Heart left ventricle (tissue), 16 donors: ENCODE measurements at regions not wholly inside any gene's neighbourhood (a gene's known extent, or its start where the extent isn't known, plus 50 kb on each side); places are given as distances from the start of the nearest gene placed in this dataset.

Experiments used
- ATAC-seq, 4 donors: fragments of 200-7000 bp; cut with Tn5 transposase; one replicate each; pipeline ENCODE4 v1.9.1; 2020 to 2022; ENCODE audit warnings: moderate library complexity in 4 of 4, mild to moderate bottlenecking in 3 of 4, moderate number of reproducible peaks in 1 of 4
- DNase-seq, 5 donors: peaks; one replicate each; pipeline ENCODE4 v3.0.0-alpha.2; 2020
- H3K27ac ChIP-seq, 12 donors: fragments of 200-600 bp; sonication (generic) in 4 of 12; one replicate each; pipeline versions ENCODE4 v1.5.0 to v1.8.0; 2016 to 2022; ENCODE audit warnings: mild to moderate bottlenecking in 2 of 12
- H3K27me3 ChIP-seq, 9 donors: fragments of 200-600 bp; sonication (generic) in 2 of 9; one replicate each; pipeline versions ENCODE4 v1.5.1 to v1.8.0; 2016 to 2022; ENCODE audit warnings: mild to moderate bottlenecking in 3 of 9
- H3K36me3 ChIP-seq, 9 donors: fragments of 200-600 bp; sonication (generic) in 2 of 9; one replicate each; pipeline versions ENCODE4 v1.5.0 to v1.8.0; 2018 to 2022; ENCODE audit warnings: mild to moderate bottlenecking in 2 of 9
- H3K4me1 ChIP-seq, 12 donors: fragments of 200-600 bp; sonication (generic) in 4 of 12; one replicate each; pipeline versions ENCODE4 v1.5.0 to v1.8.0; 2016 to 2022; ENCODE audit warnings: mild to moderate bottlenecking in 3 of 12
- H3K4me3 ChIP-seq, 12 donors: fragments of 200-600 bp; sonication (generic) in 4 of 12; one replicate each; pipeline versions ENCODE4 v1.5.0 to v1.8.0; 2017 to 2022; ENCODE audit warnings: mild to moderate bottlenecking in 9 of 12, moderate library complexity in 4 of 12
- H3K9me3 ChIP-seq, 12 donors: fragments of 200-600 bp; sonication (generic) in 4 of 12; one replicate each; pipeline versions ENCODE4 v1.5.0 to v1.8.0; 2016 to 2022; ENCODE audit warnings: mild to moderate bottlenecking in 1 of 12
- CTCF ChIP-seq, 12 donors: fragments of 200-600 bp; sonication (generic) in 4 of 12; IDR thresholded peaks; one replicate each; pipeline versions ENCODE4 v1.5.0 to v1.8.0; 2018 to 2022; ENCODE audit warnings: antibody characterized with exemption in 12 of 12, mild to moderate bottlenecking in 5 of 12
- POLR2A ChIP-seq, 2 donors: fragments of 450-650 bp; IDR thresholded peaks; one replicate each; pipeline ENCODE4 v1.6.1; 2017; ENCODE audit warnings: antibody characterized with exemption in 2 of 2, mild to moderate bottlenecking in 2 of 2, moderate library complexity in 2 of 2
- WGBS, 4 donors: extraction: QIAGEN DNeasy Blood & Tissue Kit in 2 of 4; methylation state at CpG; one replicate each; pipeline versions ENCODE4 v1.1.5 to v1.1.7; 2013 to 2018; 5-methylcytosine and 5-hydroxymethylcytosine counted together
- intact Hi-C, 10 donors: fragments of 100-400 bp; cut with DNase I; formaldehyde crosslinking; loops; one replicate each; pipeline versions ENCODE4 v1.11.1 to v1.14.2; 2022
- donor health status: ischemic (EF 13 %, LVEDD 7.1; RV severe dilation, severe dysfunction).
- donor health status: healthy with polysubstance abuse.
- donor health status: DM: no; HTN: yes; CAD: no.
- donor health status: DM: no; HTN: no; CAD: no.
- donor health status: ischemic (EF 25% LVEDD 6.9; RV normal size, moderate dysfunction).
- donor health status: ischemic (EF 25% LVEDD 5.7; RV mildly dilated, moderate dysfunction).
- donor health status: healthy.
- donor health status: DM: yes; HTN: yes; CAD: no.
- donor health status: ischemic (EF 35%, LVEDD 5.7; RV mildly dilated, moderate dysfunction).
- donor health status: nonischemic (EF 11% LVEDD 7.7; RV severe dilation, severe dysfunction).
- donor health status: DM: yes; HTN: yes; CAD: no.
- donor health status: PGD.
- donor health status: ischemic (EF 29% LVEDD 5.4; RV normal size, mild dysfunction).
- donor health status: nonischemic (EF 23%, LVEDD 6.1; RV moderate dilation, normal function).

GRCh38 chr12:43287706-43288383, 264.2 kb downstream of the ADAMTS20 start:
- TF ChIP-seq CTCF (IDR thresholded peaks at IDR 0.05): no peak
- TF ChIP-seq POLR2A (IDR thresholded peaks at IDR 0.05): no peak
- Histone ChIP-seq H3K9me3 (no peaks in the 10 kb centered on the region), H3K4me1 (peaks cover 0 to 27% (median 3%) of the 10 kb centered on the region in 12 donors), H3K4me3 (no peak overlapping the region), H3K27ac (no peak overlapping the region), H3K27me3 (no peaks in the 10 kb centered on the region), H3K36me3 (no peaks in the 10 kb centered on the region)
- no peak for DNase-seq
- 72 to 87% (median 74%) methylated on average over 12 of the region's 12 CpGs for WGBS, 4 donors
- ATAC-seq: no peak
- intact Hi-C loops: loop anchor here in 5 of 10 donors (5.0 to 10.0 kb wide), 4 partner anchors 693 to 811 kb away; no protein-coding TSS in a partner anchor

- H3K4me3 ChIP-seq: no peak overlapping the region
- no peaks in the 10 kb centered on the region for H3K36me3 ChIP-seq
- intact Hi-C loops: loop anchor here in 5 of 10 donors (5.0 to 10.0 kb wide), 4 partner anchors 692 to 810 kb away; no protein-coding TSS in a partner anchor
- ATAC-seq: no peak
- DNase-seq: no peak
- WGBS, 4 donors: 94 to 100% (median 97%) methylated on average over 2 of the region's 2 CpGs
- H3K9me3 ChIP-seq: no peaks in the 10 kb centered on the region
- TF ChIP-seq CTCF (IDR thresholded peaks at IDR 0.05) (no peak), POLR2A (IDR thresholded peaks at IDR 0.05) (no peak)
- no peaks in the 10 kb centered on the region for H3K27me3 ChIP-seq
- no peak overlapping the region for H3K27ac ChIP-seq
- peaks cover 0 to 27% (median under 1%) of the 10 kb centered on the region in 12 donors for H3K4me1 ChIP-seq
These were observed 265.0 kb downstream of the ADAMTS20 start for GRCh38 chr12:43286986-43287385.

GRCh38 chr12:43285159-43285598, 266.8 kb downstream of the ADAMTS20 start:
- TF ChIP-seq CTCF (IDR thresholded peaks at IDR 0.05) (no peak), POLR2A (IDR thresholded peaks at IDR 0.05) (no peak)
- H3K9me3 ChIP-seq: no peaks in the 10 kb centered on the region
- no peak for DNase-seq
- H3K27ac ChIP-seq: peak overlapping the region in 2 of 12 donors; percentile 3
- 52 to 59% (median 56%) methylated on average over 4 of the region's 4 CpGs for WGBS, 4 donors
- ATAC-seq: peak in 2 of 4 donors; percentile 29 to 65
- no peaks in the 10 kb centered on the region for H3K27me3 ChIP-seq
- intact Hi-C loops: loop anchor here in 5 of 10 donors (5.0 to 10.0 kb wide), 4 partner anchors 690 to 808 kb away; no protein-coding TSS in a partner anchor
- no peak overlapping the region for H3K4me3 ChIP-seq
- peaks cover 0 to 35% (median 1%) of the 10 kb centered on the region in 12 donors for H3K4me1 ChIP-seq
- no peaks in the 10 kb centered on the region for H3K36me3 ChIP-seq

GRCh38 chr12:43284486-43285158, 267.4 kb downstream of the ADAMTS20 start:
- peak overlapping the region in 2 of 12 donors; percentile 3 for H3K27ac ChIP-seq
- 72 to 82% (median 77%) methylated on average over 2 of the region's 2 CpGs for WGBS, 4 donors
- intact Hi-C loops: loop anchor here (5.0 to 10.0 kb wide), 8 partner anchors 690 to 1157 kb away; partner anchors contain the start of gene PRICKLE1 (in 6 of the 10)
- DNase-seq (no peak), ATAC-seq (no peak)
- no peak for TF ChIP-seq CTCF (IDR thresholded peaks at IDR 0.05)
- TF ChIP-seq POLR2A (IDR thresholded peaks at IDR 0.05): no peak
- peaks cover 0 to 29% (median under 1%) of the 10 kb centered on the region in 12 donors for H3K4me1 ChIP-seq
- no peaks in the 10 kb centered on the region for H3K36me3 ChIP-seq
- no peaks in the 10 kb centered on the region for H3K9me3 ChIP-seq
- no peak overlapping the region for H3K4me3 ChIP-seq
- no peaks in the 10 kb centered on the region for H3K27me3 ChIP-seq
